Tibial nerve (tissue), 4 donors: ENCODE measurements at regions not wholly inside any gene's neighbourhood (a gene's known extent, or its start where the extent isn't known, plus 50 kb on each side); places are given as distances from the start of the nearest gene placed in this dataset.
A peak's percentile ranks its signal among the peaks of the same experiment; 100 is the strongest.
"Not testable (repeated sequence)": the region's sequence is repeated elsewhere in the genome, so short reads cannot be mapped to it uniquely, and the experiment has no call there.

Experiments used
- DNase-seq, 2 donors: peaks; one replicate each; pipeline ENCODE4 v3.0.0-alpha.2; 2019; ENCODE audit warnings: low spot score in 2 of 2
- H3K27ac ChIP-seq, 4 donors: fragments of 200-600 bp; sonication (generic) in 3 of 4; one replicate each; pipeline ENCODE4 v1.5.1; 2017 to 2019; ENCODE audit warnings: mild to moderate bottlenecking in 1 of 4
- H3K27me3 ChIP-seq, 2 donors: fragments of 200-600 bp; sonication (generic) in 1 of 2; one replicate each; pipeline versions ENCODE4 v1.5.1 to v1.6.0; 2017 to 2019
- H3K36me3 ChIP-seq, 3 donors: fragments of 200-600 bp; sonication (generic); one replicate each; pipeline ENCODE4 v1.5.1; 2018 to 2019
- H3K4me1 ChIP-seq, 4 donors: fragments of 200-600 bp; sonication (generic) in 3 of 4; one replicate each; pipeline ENCODE4 v1.5.1; 2017 to 2019
- H3K4me3 ChIP-seq, 4 donors: fragments of 200-600 bp; sonication (generic) in 3 of 4; one replicate each; pipeline ENCODE4 v1.5.1; 2017 to 2019; ENCODE audit warnings: mild to moderate bottlenecking in 1 of 4, moderate library complexity in 1 of 4
- H3K9me3 ChIP-seq, 4 donors: fragments of 200-600 bp; sonication (generic) in 3 of 4; one replicate each; pipeline ENCODE4 v1.5.1; 2017 to 2019
- EP300 ChIP-seq, 2 donors: sonication (generic); formaldehyde crosslinking; IDR thresholded peaks; one replicate each; pipeline ENCODE4 v1.6.1; 2017; ENCODE audit warnings: antibody characterized with exemption in 2 of 2, mild to moderate bottlenecking in 1 of 2
- POLR2A ChIP-seq, 2 donors: fragments of 450-650 bp; IDR thresholded peaks; one replicate each; pipeline ENCODE4 v1.6.1; 2017; ENCODE audit warnings: antibody characterized with exemption in 2 of 2, mild to moderate bottlenecking in 2 of 2, moderate library complexity in 2 of 2
- WGBS, 2 donors: methylation state at CpG; one replicate each; pipeline ENCODE4 v1.1.5; 2018; 5-methylcytosine and 5-hydroxymethylcytosine counted together
- TF ChIP-seq, protein P1 (sequence below), 5 experiments: fragments of 200-600 bp in 3 of 5; fragments of 450-650 bp in 2 of 5; sonication (generic) in 3 of 5; IDR thresholded peaks; one replicate each; pipeline ENCODE4 v1.5.1; 2016 to 2019; ENCODE audit warnings: antibody characterized with exemption in 5 of 5, mild to moderate bottlenecking in 3 of 5, moderate library complexity in 2 of 5

DNA sequence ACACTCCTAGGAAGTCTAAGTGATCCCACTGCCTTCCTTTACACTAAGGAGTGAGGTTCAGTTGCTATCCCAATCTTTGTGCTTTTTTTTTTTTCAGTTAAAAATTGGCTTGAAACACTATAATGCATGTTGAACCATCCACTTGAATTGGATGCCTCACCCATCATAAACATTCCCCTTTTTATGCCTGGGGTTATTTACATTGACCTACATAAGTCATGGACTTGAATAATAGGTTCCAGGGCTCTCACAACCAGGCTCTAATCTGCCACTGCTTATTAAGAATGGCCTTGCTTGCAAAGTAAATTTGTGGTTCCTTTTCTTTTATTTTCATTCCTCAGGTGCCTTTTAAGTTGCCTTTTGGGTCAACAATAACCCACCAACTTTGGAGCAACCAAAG, 236.1 kb upstream of the MEIS1 start:
- no peak for DNase-seq
- H3K27me3 ChIP-seq = no peaks in the 10 kb centered on the region
- H3K4me3 ChIP-seq = no peak overlapping the region
- no peak for TF ChIP-seq EP300 (IDR thresholded peaks at IDR 0.05)
- no peak for TF ChIP-seq POLR2A (IDR thresholded peaks at IDR 0.05)
- TF ChIP-seq, protein P1, sequence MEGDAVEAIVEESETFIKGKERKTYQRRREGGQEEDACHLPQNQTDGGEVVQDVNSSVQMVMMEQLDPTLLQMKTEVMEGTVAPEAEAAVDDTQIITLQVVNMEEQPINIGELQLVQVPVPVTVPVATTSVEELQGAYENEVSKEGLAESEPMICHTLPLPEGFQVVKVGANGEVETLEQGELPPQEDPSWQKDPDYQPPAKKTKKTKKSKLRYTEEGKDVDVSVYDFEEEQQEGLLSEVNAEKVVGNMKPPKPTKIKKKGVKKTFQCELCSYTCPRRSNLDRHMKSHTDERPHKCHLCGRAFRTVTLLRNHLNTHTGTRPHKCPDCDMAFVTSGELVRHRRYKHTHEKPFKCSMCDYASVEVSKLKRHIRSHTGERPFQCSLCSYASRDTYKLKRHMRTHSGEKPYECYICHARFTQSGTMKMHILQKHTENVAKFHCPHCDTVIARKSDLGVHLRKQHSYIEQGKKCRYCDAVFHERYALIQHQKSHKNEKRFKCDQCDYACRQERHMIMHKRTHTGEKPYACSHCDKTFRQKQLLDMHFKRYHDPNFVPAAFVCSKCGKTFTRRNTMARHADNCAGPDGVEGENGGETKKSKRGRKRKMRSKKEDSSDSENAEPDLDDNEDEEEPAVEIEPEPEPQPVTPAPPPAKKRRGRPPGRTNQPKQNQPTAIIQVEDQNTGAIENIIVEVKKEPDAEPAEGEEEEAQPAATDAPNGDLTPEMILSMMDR (IDR thresholded peaks at IDR 0.05) = no peak
- H3K9me3 ChIP-seq = peaks cover 0 to 9% (median 0%) of the 10 kb centered on the region in 4 donors
- no peaks in the 10 kb centered on the region for H3K36me3 ChIP-seq
- H3K4me1 ChIP-seq = no peaks in the 10 kb centered on the region
- H3K27ac ChIP-seq = no peak overlapping the region

DNA sequence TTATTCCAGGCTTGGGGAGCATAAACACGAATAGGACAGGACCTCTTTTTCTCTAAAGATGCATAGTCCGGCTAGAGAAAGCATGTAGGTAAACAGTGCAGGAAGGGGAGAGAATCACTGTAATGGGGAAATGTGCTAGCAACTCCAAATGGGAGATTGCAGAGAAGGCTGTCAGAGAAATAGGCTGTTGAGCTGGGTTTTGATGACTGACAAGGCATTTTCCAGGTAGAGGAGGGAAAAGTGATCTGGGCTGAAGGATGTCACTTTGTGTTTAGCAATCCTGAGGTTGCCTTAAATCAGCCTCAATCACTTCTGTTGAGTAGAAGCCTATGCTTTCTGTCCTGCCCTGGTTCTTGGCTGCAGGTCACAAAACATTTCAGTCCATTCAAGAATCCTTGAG, 242.0 kb upstream of the MEIS1 start:
- TF ChIP-seq, protein P1 (IDR thresholded peaks at IDR 0.05) = no peak
- TF ChIP-seq EP300 (IDR thresholded peaks at IDR 0.05) = no peak
- no peak for TF ChIP-seq POLR2A (IDR thresholded peaks at IDR 0.05)
- no peak overlapping the region for H3K27ac ChIP-seq
- 69 to 80% methylated on average over 2 of the region's 2 CpGs for WGBS, 2 donors
- H3K9me3 ChIP-seq = no peaks in the 10 kb centered on the region
- H3K4me1 ChIP-seq = no peaks in the 10 kb centered on the region
- H3K27me3 ChIP-seq = no peaks in the 10 kb centered on the region
- DNase-seq = no peak
- no peaks in the 10 kb centered on the region for H3K36me3 ChIP-seq
- H3K4me3 ChIP-seq = no peak overlapping the region

DNA sequence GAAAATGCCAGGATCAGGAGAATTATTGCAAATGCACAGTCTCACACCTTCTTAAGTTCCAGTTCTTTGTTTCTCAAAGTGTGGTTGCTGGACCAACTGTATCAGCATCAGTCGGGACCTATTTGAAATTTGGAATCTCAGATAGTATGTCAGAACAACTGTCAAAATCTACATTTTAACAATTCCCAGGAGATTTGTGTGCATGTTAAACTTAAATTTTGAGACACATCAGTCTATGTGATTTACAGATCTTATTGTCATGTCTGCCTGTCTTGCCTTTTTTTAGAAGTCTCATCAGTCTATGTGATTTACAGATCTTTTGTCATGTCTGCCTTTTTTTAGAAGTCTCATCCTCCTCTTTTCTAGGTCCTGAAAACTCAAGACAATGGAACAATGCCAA, 243.6 kb upstream of the MEIS1 start:
- H3K9me3 ChIP-seq = no peaks in the 10 kb centered on the region
- 78 to 83% methylated on average over 1 of the region's 1 CpG for WGBS, 2 donors
- no peaks in the 10 kb centered on the region for H3K36me3 ChIP-seq
- H3K27me3 ChIP-seq = no peaks in the 10 kb centered on the region
- H3K27ac ChIP-seq = no peak overlapping the region
- no peaks in the 10 kb centered on the region for H3K4me1 ChIP-seq
- no peak overlapping the region for H3K4me3 ChIP-seq
- TF ChIP-seq, protein P1 (IDR thresholded peaks at IDR 0.05) = no peak
- no peak for TF ChIP-seq POLR2A (IDR thresholded peaks at IDR 0.05)
- no peak for TF ChIP-seq EP300 (IDR thresholded peaks at IDR 0.05)
- DNase-seq = no peak

DNA sequence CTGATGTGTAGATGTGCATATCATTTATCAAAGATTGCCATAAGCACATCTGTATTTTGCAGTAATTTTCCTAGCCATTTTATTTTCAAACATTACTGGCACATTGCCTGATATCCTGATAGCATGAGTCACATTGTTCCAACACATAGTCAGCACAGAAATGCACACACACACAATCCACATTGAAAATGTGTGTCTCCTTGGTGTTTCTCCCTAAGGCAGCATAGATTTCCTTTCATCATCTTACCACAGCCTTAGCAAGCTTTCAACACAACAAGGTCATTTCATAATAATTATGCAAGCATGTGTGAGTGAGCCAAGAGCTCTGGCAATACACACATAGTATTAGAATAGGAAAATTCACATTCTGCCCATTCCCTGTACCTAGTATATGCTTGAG, 245.4 kb upstream of the MEIS1 start:
- H3K4me1 ChIP-seq = no peaks in the 10 kb centered on the region
- no peak overlapping the region for H3K4me3 ChIP-seq
- TF ChIP-seq EP300 (IDR thresholded peaks at IDR 0.05) (peak in 1 of 2 donors; percentile 77), POLR2A (IDR thresholded peaks at IDR 0.05) (no peak)
- H3K27ac ChIP-seq = no peak overlapping the region
- no peaks in the 10 kb centered on the region for H3K36me3 ChIP-seq
- H3K9me3 ChIP-seq = no peaks in the 10 kb centered on the region
- peak in 1 of 2 donors; percentile 43 for DNase-seq
- H3K27me3 ChIP-seq = no peaks in the 10 kb centered on the region

DNA sequence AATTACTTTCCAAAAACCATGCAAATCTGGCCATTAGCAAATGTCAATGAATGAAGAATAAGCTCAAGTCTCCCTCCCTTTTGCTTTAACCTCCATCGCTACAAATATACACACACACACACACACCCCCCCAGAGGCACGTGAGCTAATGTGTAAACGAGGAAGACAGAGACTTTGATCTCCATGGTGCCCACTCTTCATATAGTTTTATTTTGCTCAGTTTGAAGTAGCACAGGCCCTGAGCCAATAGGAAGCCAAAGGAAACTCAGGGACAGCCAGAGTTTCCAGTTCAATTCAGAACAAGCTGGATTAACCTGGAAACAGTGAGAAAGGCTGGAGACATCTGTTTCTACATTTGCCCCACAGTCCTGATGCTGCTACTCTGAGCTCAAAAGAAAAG, 248.4 kb upstream of the MEIS1 start:
- H3K4me3 ChIP-seq = no peak overlapping the region
- TF ChIP-seq POLR2A (IDR thresholded peaks at IDR 0.05) = no peak
- no peak for TF ChIP-seq EP300 (IDR thresholded peaks at IDR 0.05)
- TF ChIP-seq, protein P1 (IDR thresholded peaks at IDR 0.05) = no peak
- H3K4me1 ChIP-seq = no peaks in the 10 kb centered on the region
- H3K27ac ChIP-seq = no peak overlapping the region
- no peak for DNase-seq
- no peaks in the 10 kb centered on the region for H3K9me3 ChIP-seq
- H3K36me3 ChIP-seq = no peaks in the 10 kb centered on the region
- H3K27me3 ChIP-seq = no peaks in the 10 kb centered on the region
- WGBS, 2 donors = 58 to 68% methylated on average over 3 of the region's 3 CpGs

DNA sequence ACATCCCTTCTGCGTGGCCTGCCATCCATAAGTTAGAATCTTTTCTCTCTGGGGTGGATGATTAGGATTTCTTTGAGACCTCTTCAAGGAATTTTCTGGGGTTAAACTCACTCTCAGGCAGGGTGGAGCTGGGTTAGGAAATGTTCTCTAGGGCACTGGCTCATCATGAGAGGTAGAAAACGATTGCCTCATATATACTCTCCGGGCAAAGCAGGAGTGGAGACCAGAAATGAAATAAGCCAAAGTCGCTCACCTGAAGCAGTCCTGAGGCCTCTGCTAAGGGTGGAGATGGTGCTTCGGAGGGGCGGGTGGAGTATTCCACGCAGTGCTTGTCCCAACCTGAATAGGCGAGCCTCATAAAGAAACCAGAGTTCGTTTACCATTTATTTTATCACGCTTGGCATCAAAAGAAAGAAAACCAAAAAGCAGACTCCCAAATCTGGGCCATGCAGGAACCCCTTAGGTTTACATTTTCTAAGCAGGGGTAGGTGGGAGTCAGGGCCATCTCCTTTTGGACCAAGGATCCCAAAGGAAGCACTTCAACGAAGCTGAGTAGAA, 249.3 kb upstream of the MEIS1 start:
- H3K27ac ChIP-seq = no peak overlapping the region
- H3K36me3 ChIP-seq = no peaks in the 10 kb centered on the region
- 86 to 88% methylated on average over 11 of the region's 11 CpGs for WGBS, 2 donors
- DNase-seq = no peak
- H3K27me3 ChIP-seq = no peaks in the 10 kb centered on the region
- H3K9me3 ChIP-seq = no peaks in the 10 kb centered on the region
- H3K4me3 ChIP-seq = no peak overlapping the region
- H3K4me1 ChIP-seq = no peaks in the 10 kb centered on the region
- TF ChIP-seq POLR2A (IDR thresholded peaks at IDR 0.05) (no peak), EP300 (IDR thresholded peaks at IDR 0.05) (no peak)
- TF ChIP-seq, protein P1 (IDR thresholded peaks at IDR 0.05) = no peak

DNA sequence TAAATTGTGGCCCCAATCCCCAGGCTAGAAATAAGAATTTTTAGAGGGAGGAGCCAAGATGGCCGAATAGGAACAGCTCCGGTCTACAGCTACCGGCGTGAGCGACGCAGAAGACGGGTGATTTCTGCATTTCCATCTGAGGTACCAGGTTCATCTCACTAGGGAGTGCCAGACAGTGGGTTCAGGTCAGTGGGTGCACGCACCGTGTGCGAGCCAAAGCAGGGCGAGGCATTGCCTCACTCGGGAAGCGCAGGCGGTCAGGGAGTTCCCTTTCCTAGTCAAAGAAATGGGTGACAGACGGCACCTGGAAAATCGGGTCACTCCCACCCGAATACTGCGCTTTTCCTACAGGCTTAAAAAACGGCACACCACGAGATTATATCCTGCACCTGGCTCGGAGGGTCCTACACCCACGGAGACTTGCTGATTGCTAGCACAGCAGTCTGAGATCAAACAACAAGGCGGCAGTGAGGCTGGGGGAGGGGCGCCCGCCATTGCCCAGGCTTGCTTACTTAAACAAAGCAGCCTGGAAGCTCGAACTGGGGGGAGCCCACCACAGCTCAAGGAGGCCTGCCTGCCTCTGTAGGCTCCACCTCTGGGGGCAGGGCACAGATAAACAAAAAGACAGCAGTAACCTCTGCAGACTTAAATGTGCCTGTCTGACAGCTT, 257.7 kb upstream of the MEIS1 start:
- H3K4me3 ChIP-seq, H3K27ac ChIP-seq, H3K36me3 ChIP-seq, H3K9me3 ChIP-seq, H3K27me3 ChIP-seq, H3K4me1 ChIP-seq, DNase-seq: not testable (repeated sequence)
- WGBS, 2 donors = 87 to 91% methylated on average over 26 of the region's 26 CpGs
